Astrocyte (in vitro differentiated cells and primary cell): ENCODE measurements at regions not wholly inside any gene's neighbourhood (a gene's known extent, or its start where the extent isn't known, plus 50 kb on each side); places are given as distances from the start of the nearest gene placed in this dataset.

Experiments
- DNase-seq: peaks from one replicate; pipeline ENCODE4 v3.0.0-alpha.2; 2010; ENCODE audit warnings: low read depth
- FAIRE-seq: peaks from 2 replicates; lab custom pipeline; 2011; peaks lifted over from hg19 to GRCh38; lab: Jason Lieb, UNC
- H2AFZ ChIP-seq: 2 replicates; pipeline ENCODE4 v1.6.0; 2012; ENCODE audit warnings: low read depth, low read length, inconsistent platforms
- H3K27ac ChIP-seq: 2 replicates; pipeline ENCODE4 v1.5.1; 2011; ENCODE audit warnings: low read depth, low read length, inconsistent platforms
- H3K27me3 ChIP-seq: 2 replicates; pipeline ENCODE4 v1.6.0; 2011; ENCODE audit warnings: low read length, inconsistent platforms; ENCODE audit not compliant: insufficient read depth
- H3K36me3 ChIP-seq: 2 replicates; pipeline ENCODE4 v1.5.1; 2011; ENCODE audit warnings: low read length, inconsistent platforms; ENCODE audit not compliant: insufficient read depth
- H3K4me1 ChIP-seq: 2 replicates; pipeline ENCODE4 v1.5.1; 2011; ENCODE audit warnings: low read length, inconsistent platforms; ENCODE audit not compliant: insufficient read depth
- H3K4me2 ChIP-seq: 2 replicates; pipeline ENCODE4 v1.6.0; 2012; ENCODE audit warnings: low read length, inconsistent platforms
- H3K4me3 ChIP-seq: 2 replicates; pipeline ENCODE4 v1.5.1; 2011; ENCODE audit warnings: low read depth, mild to moderate bottlenecking, low read length, inconsistent platforms; ENCODE audit not compliant: insufficient read depth
- H3K79me2 ChIP-seq: 2 replicates; pipeline ENCODE4 v1.6.0; 2012; ENCODE audit warnings: mild to moderate bottlenecking, low read length, inconsistent platforms; ENCODE audit not compliant: insufficient read depth
- H3K9ac ChIP-seq: 2 replicates; pipeline ENCODE4 v1.6.0; 2012; ENCODE audit warnings: mild to moderate bottlenecking, low read length, inconsistent platforms
- H3K9me3 ChIP-seq: 2 replicates; pipeline ENCODE4 v1.5.1; 2012; ENCODE audit warnings: low read depth, mild to moderate bottlenecking, low read length, inconsistent platforms; ENCODE audit not compliant: insufficient read depth
- H4K20me1 ChIP-seq: 2 replicates; pipeline ENCODE4 v1.6.0; 2012; ENCODE audit warnings: low read length, inconsistent platforms; ENCODE audit not compliant: insufficient read depth
- H3K27ac Mint-ChIP-seq: one replicate; pipeline ENCODE4 v1.8.0; 2021; ENCODE audit warnings: mild to moderate bottlenecking, mixed read lengths; ENCODE audit not compliant: unreplicated experiment
- H3K27me3 Mint-ChIP-seq: one replicate; pipeline ENCODE4 v1.8.0; 2021; ENCODE audit warnings: low read depth, mixed read lengths; ENCODE audit not compliant: unreplicated experiment
- H3K36me3 Mint-ChIP-seq: one replicate; pipeline ENCODE4 v1.8.0; 2021; ENCODE audit warnings: low read depth, mixed read lengths; ENCODE audit not compliant: unreplicated experiment
- H3K4me1 Mint-ChIP-seq: one replicate; pipeline ENCODE4 v1.8.0; 2021; ENCODE audit warnings: low read depth, mixed read lengths; ENCODE audit not compliant: unreplicated experiment
- H3K4me3 Mint-ChIP-seq: one replicate; pipeline ENCODE4 v1.8.0; 2021; ENCODE audit warnings: mild to moderate bottlenecking, moderate library complexity, mixed read lengths; ENCODE audit not compliant: unreplicated experiment
- H3K9me3 Mint-ChIP-seq: one replicate; pipeline ENCODE4 v1.8.0; 2021; ENCODE audit warnings: mild to moderate bottlenecking, mixed read lengths; ENCODE audit not compliant: unreplicated experiment
- CTCF ChIP-seq: IDR thresholded peaks from 2 replicates; pipeline ENCODE4 v1.5.1; 2011; ENCODE audit warnings: low read depth, mild to moderate bottlenecking, inconsistent platforms, low read length, moderate library complexity; ENCODE audit not compliant: insufficient read depth
- EZH2 ChIP-seq: IDR thresholded peaks from 2 replicates; pipeline ENCODE4 v1.6.1; 2012; ENCODE audit warnings: mild to moderate bottlenecking, low read length, inconsistent platforms; ENCODE audit not compliant: insufficient read depth

- Mint-ChIP-seq H3K27me3 (no peaks in the 10 kb centered on the region), H3K9me3 (peaks cover 4% of the 10 kb centered on the region), H3K36me3 (no peaks in the 10 kb centered on the region), H3K4me3 (no peak overlapping the region), H3K4me1 (peaks cover 6% of the 10 kb centered on the region), H3K27ac (no peak overlapping the region)
- Histone ChIP-seq H3K36me3 (no peaks in the 10 kb centered on the region), H3K27ac (no peak overlapping the region), H3K9ac (no peak overlapping the region), H3K9me3 (no peaks in the 10 kb centered on the region), H3K4me3 (no peak overlapping the region), H3K79me2 (no peaks in the 10 kb centered on the region), H3K4me2 (no peak overlapping the region), H3K4me1 (no peaks in the 10 kb centered on the region), H3K27me3 (no peaks in the 10 kb centered on the region), H2AFZ (no peak overlapping the region), H4K20me1 (no peaks in the 10 kb centered on the region)
- FAIRE-seq: no peak
- TF ChIP-seq CTCF: no peak
- no peak for TF ChIP-seq EZH2
- DNase-seq: no peak
These were observed 74.3 kb upstream of the P2RY1 start for GRCh38 chr3:152760591-152760990.

GRCh38 chr3:152768478-152768877 lies 66.5 kb upstream of the P2RY1 start:
- Mint-ChIP-seq H3K27me3 (no peaks in the 10 kb centered on the region), H3K4me3 (no peak overlapping the region), H3K36me3 (no peaks in the 10 kb centered on the region), H3K4me1 (no peaks in the 10 kb centered on the region), H3K9me3 (peaks cover 4% of the 10 kb centered on the region), H3K27ac (no peak overlapping the region)
- Histone ChIP-seq H3K9ac (no peak overlapping the region), H3K4me2 (no peak overlapping the region), H4K20me1 (no peaks in the 10 kb centered on the region), H3K79me2 (no peaks in the 10 kb centered on the region), H3K36me3 (no peaks in the 10 kb centered on the region), H3K27ac (no peak overlapping the region), H3K9me3 (no peaks in the 10 kb centered on the region), H3K27me3 (no peaks in the 10 kb centered on the region), H3K4me1 (no peaks in the 10 kb centered on the region), H2AFZ (no peak overlapping the region), H3K4me3 (no peak overlapping the region)
- FAIRE-seq (no peak), DNase-seq (no peak)
- TF ChIP-seq EZH2 (no peak), CTCF (no peak)

GRCh38 chr3:152769523-152769922 lies 65.4 kb upstream of the P2RY1 start:
- FAIRE-seq (no peak), DNase-seq (no peak)
- Mint-ChIP-seq H3K27me3 (no peaks in the 10 kb centered on the region), H3K36me3 (no peaks in the 10 kb centered on the region), H3K9me3 (peaks cover 4% of the 10 kb centered on the region), H3K4me1 (no peaks in the 10 kb centered on the region), H3K27ac (no peak overlapping the region), H3K4me3 (no peak overlapping the region)
- H3K9me3 ChIP-seq: no peaks in the 10 kb centered on the region
- no peak overlapping the region for H3K27ac ChIP-seq
- no peaks in the 10 kb centered on the region for H4K20me1 ChIP-seq
- no peaks in the 10 kb centered on the region for H3K36me3 ChIP-seq
- TF ChIP-seq EZH2 (no peak), CTCF (no peak)
- H3K79me2 ChIP-seq: no peaks in the 10 kb centered on the region
- H3K4me1 ChIP-seq: no peaks in the 10 kb centered on the region
- no peaks in the 10 kb centered on the region for H3K27me3 ChIP-seq
- no peak overlapping the region for H3K4me3 ChIP-seq
- H3K9ac ChIP-seq: no peak overlapping the region
- H2AFZ ChIP-seq: no peak overlapping the region
- no peak overlapping the region for H3K4me2 ChIP-seq
